GM21825 (cell line): ENCODE measurements at regions not wholly inside any gene's neighbourhood (a gene's known extent, or its start where the extent isn't known, plus 50 kb on each side); places are given as distances from the start of the nearest gene placed in this dataset.

Source experiments
- ATAC-seq: cut with Tn5 transposase; IDR thresholded peaks from one replicate; pipeline ENCODE4 v1.9.1; 2021; ENCODE audit warnings: mild to moderate bottlenecking, moderate library complexity; ENCODE audit not compliant: unreplicated experiment

GRCh38 chr1:224846119-224846907 lies 83.2 kb upstream of the DNAH14 start:
- ATAC-seq = no peak

GRCh38 chr1:224850446-224850845 lies 79.0 kb upstream of the DNAH14 start:
- no peak for ATAC-seq

DNA sequence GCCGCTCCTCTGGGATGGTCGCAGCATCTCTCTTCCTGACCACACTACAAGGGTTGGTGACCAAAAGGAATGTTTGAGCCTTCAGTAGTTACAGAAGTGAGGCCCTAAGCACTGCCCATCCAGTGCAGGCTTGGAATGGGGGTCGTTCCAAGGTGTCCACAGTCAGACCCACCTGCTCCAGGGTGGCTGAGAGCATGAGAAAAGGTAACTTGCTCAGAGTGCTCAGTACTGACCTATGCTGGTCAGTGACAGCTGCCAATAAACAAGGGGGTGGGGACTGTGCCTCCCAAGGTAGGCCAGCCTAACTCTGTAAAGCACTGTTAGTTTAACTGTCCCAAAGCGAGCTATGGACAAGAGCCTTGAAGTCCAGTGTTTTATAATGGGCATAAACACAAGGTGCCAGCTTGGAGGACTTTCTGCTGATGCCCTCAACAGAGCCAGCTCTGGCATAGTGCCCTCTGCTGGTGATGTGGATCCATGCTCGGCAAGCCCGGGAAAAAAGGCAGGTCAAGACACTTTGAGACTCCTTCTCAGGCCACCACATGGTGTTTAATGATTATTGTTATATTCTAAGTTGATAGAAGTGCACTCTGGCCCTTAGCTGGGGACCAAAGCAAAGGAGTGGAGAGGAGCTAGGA lies 78.1 kb upstream of the DNAH14 start:
- ATAC-seq = peak; percentile 83

DNA sequence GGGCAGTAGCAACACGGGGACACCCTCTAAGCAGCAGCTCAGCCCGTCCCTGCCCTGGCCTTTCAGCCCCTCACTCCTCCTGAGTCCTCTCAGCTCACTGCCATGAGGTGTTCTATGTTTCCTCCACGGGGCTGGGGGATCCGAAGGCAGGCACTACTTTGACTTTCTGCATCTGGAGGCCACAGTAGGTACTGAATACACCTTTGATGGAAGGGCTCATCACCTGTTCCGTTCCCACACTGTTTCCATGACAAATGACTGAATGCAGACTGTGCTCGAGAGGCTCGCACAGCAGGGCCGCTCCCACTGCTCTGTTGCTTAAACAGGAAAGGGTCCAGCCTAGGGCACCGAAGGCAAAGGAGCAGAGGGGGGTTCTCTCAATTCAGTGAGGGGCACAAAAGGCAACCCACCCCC lies 77.6 kb upstream of the DNAH14 start:
- ATAC-seq = peak; percentile 22

GRCh38 chr1:224852901-224853568 lies 76.4 kb upstream of the DNAH14 start:
- no peak for ATAC-seq

DNA sequence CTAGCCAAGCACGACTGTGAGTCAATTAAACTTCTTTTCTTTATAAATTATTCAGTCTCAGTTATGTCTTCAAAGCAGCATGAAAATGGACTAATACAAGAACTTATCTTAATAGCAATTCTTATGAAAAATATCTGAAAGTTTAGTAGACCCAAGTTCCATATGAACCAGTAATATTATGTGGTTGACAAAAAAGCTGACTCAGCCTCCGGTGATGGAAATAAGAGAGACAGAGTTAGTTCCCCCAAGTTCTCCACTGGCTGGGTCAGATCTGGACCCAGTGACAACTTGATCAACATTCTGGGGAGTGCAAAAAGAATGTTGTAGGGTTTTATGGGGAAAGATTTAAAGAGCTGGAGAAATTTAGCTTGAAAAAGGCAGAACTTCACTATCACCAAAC lies 72.5 kb upstream of the DNAH14 start:
- no peak for ATAC-seq

- no peak for ATAC-seq
Measured at GRCh38 chr1:224859651-224860050, 69.8 kb upstream of the DNAH14 start.

DNA sequence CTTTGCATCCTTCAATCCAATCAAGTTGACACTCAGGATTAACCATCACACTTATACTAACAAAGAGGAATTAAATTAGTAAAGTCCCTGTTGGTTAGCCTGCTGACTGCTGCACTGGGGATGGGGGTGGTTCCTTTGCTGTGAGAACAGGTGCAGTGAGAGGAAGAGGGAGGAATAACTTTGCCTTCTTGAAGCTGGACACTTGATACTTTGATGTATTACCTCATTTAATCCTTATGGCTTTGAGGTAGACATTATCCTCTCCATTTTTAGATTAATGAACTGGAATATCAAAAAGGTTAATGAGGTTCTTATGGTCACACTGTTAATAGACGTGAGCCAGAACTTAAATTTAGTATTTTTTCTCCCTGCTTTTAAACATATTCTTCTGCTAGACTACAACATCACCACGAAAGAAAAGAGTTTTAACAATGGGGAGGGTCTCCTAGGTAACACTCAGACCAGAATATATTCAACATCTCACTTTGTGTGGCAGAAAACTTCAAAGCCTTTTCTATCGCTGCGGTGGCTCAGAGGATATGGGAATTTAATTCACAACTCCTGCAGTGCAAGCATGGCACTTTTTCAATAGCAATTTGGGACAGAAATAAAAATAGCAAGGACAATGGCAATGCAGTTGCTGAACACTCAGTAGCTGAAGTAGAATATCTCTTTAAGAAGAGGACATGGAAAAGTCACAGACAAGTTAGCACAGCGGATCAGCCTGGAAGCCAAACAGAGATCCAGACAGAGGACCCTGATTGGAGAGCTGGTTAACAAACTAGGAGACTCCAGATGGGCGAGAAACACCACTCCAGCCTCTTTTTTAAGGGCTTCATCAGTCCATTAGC lies 68.8 kb upstream of the DNAH14 start:
- no peak for ATAC-seq

DNA sequence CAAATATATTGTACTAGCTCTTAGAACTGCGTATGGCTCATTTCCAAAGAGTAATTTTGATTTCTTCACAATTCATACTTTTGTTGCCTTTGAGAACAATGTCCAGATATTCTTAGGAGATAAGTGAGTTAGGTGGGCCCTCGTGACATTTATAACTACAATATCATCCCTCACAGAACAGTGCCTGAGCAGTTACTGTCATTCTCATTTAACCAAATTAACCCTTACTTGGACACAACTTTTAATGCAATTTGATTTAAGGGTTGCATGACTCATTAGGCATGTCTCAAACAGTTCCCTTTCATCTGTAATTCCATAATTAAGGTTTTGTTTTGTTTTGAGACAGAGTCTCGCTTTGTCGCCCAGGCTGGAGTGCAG lies 68.1 kb upstream of the DNAH14 start:
- ATAC-seq = no peak

- ATAC-seq = no peak
Measured at GRCh38 chr1:224863486-224863885, 66.0 kb upstream of the DNAH14 start.

- ATAC-seq = no peak
Measured at GRCh38 chr1:224864006-224864405, 65.5 kb upstream of the DNAH14 start.

DNA sequence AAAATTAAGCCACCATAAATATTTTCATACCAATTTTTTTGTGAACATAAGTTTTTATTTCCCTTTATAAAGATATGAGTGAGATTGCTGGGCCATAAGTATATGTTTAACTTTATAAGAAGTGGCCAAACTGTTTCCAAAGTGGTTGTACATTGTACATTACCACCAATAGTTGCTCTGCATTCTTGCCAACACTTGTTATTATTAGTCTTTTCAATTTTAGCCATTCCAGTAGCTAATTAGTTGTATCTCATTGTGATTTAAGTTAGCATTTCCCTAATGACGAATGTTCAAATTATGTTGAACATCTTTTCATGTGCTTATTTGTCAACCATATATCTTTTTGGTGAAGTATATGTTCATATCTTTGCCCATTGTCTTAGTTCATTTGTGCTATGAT lies 64.0 kb upstream of the DNAH14 start:
- ATAC-seq = no peak

GRCh38 chr1:224866940-224867339 lies 62.5 kb upstream of the DNAH14 start:
- ATAC-seq = no peak

- ATAC-seq = no peak
Measured at GRCh38 chr1:224867715-224868114, 61.8 kb upstream of the DNAH14 start.

- no peak for ATAC-seq
Measured at GRCh38 chr1:224872832-224873433, 56.5 kb upstream of the DNAH14 start.

DNA sequence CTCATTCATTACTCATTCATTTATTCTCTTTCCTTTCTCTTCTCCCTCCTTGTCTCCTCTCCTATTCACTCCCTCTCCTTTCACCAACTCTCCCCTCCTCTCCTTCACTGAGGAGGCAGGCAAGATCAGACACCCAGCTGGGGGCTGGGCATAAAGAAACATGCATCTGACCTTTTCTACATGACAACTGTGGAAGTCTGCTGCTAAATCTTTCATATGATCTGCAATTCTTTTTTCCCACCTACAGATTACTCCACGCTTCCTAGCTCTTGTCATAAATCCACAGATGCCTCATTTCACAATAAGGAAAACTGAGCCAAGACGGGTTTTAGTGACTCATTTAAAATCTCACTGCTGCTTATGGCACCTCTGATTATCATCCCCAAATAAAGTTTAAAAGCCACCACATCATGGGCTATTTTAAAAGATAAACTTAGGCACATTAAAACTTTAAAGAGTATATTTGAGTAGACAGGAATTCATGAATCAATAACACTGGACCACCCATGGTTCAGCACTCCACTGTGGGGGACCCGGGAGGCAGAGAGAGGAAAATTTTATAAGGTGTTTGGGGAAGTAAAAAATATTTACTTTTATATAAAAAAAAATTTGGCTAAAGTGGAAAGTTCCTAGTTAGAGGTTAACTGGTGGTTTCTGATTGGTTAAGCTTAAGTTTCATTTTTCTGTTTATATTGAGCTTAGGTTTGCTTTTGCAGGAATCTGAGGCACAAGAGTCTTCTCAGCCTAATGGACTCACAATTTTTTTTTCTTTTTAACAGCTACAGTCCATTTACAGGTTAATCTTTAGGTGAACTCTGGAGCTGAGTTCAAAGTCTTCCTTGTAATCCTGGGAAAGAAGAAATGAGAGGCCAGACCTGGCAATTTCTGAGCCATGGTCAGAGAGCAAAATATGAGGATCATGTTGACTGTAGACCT lies 55.8 kb upstream of the DNAH14 start:
- no peak for ATAC-seq

- ATAC-seq = no peak
Measured at GRCh38 chr1:224874775-224875174, 54.7 kb upstream of the DNAH14 start.

DNA sequence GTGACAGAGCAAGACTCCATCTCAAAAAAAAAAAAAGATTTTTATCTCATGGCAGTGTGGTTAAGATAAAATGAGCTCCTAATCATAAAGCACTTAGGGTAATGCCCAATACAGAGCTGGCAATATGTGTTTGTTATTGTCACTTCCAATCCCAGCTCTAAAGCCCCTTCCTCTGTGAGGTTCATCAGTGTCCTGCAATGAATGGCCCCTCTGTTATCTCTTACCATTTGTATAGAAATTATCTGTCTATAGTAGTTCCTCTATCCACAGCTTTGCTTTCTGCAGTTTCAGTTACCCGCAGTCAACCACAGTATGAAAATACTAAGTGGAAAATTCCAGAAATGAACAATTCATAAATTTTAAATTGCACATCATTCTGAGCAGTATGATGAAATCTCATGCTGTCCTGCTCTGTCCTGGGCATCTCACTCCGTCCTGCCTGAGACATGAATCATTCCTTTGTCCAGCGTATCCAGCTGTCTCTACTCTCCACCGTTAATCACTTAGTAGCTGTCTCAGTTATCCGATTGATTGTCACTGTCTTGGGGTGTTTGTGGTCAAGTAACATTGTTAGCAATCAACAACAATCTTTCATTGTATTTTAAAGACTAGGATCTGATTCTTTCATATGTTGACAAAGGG lies 50.2 kb upstream of the DNAH14 start:
- ATAC-seq = no peak
